DMS79 treated with DMSO at 0.1 percent for 48 hours (cell line): ENCODE measurements at regions not wholly inside any gene's neighbourhood (a gene's known extent, or its start where the extent isn't known, plus 50 kb on each side); places are given as distances from the start of the nearest gene placed in this dataset.
A peak's percentile ranks its signal among the peaks of the same experiment; 100 is the strongest.

Source experiments
- DNase-seq: peaks from one replicate; lab custom pipeline; 2025; lab: John Stamatoyannopoulos, UW

- DNase-seq: no peak
Observed at GRCh38 chr6:170483413-170483812, 69.7 kb downstream of the PSMB1 start.

- DNase-seq: peak; percentile 73
Observed at GRCh38 chr6:170480050-170480692, 72.9 kb downstream of the PSMB1 start.

- no peak for DNase-seq
Observed at GRCh38 chr6:170476360-170476759, 76.7 kb downstream of the PSMB1 start.

- DNase-seq: no peak
Observed at GRCh38 chr6:170475118-170475517, 78.0 kb downstream of the PSMB1 start.

GRCh38 chr6:170473801-170474200 is 79.3 kb downstream of the PSMB1 start:
- DNase-seq: no peak

- peak; percentile 22 for DNase-seq
Observed at GRCh38 chr6:170473301-170473717, 79.8 kb downstream of the PSMB1 start.

- DNase-seq: no peak
Observed at GRCh38 chr6:170471491-170471890, 81.6 kb downstream of the PSMB1 start.

- no peak for DNase-seq
Observed at GRCh38 chr6:170470734-170471133, 82.4 kb downstream of the PSMB1 start.

GRCh38 chr6:170464524-170464979 is 88.6 kb downstream of the PSMB1 start:
- no peak for DNase-seq

GRCh38 chr6:170464080-170464479 is 89.0 kb downstream of the PSMB1 start:
- no peak for DNase-seq

- no peak for DNase-seq
Observed at GRCh38 chr6:170463101-170463721, 89.9 kb downstream of the PSMB1 start.

- DNase-seq: peak; percentile 76
Observed at GRCh38 chr6:170462366-170463020, 90.6 kb downstream of the PSMB1 start.

GRCh38 chr6:170461556-170462365 is 91.3 kb downstream of the PSMB1 start:
- no peak for DNase-seq

- no peak for DNase-seq
Observed at GRCh38 chr6:170461111-170461510, 92.0 kb downstream of the PSMB1 start.

GRCh38 chr6:170460641-170461040 is 92.5 kb downstream of the PSMB1 start:
- no peak for DNase-seq

- DNase-seq: no peak
Observed at GRCh38 chr6:170459451-170459850, 93.7 kb downstream of the PSMB1 start.

GRCh38 chr6:170456886-170457698 is 96.0 kb downstream of the PSMB1 start:
- peak; percentile 43 for DNase-seq
